ENCODE measurements at regions not wholly inside any gene's neighbourhood (a gene's known extent, or its start where the extent isn't known, plus 50 kb on each side); places are given as distances from the start of the nearest gene placed in this dataset.
"Not testable (repeated sequence)": the region's sequence is repeated elsewhere in the genome, so short reads cannot be mapped to it uniquely, and the experiment has no call there.

DNA sequence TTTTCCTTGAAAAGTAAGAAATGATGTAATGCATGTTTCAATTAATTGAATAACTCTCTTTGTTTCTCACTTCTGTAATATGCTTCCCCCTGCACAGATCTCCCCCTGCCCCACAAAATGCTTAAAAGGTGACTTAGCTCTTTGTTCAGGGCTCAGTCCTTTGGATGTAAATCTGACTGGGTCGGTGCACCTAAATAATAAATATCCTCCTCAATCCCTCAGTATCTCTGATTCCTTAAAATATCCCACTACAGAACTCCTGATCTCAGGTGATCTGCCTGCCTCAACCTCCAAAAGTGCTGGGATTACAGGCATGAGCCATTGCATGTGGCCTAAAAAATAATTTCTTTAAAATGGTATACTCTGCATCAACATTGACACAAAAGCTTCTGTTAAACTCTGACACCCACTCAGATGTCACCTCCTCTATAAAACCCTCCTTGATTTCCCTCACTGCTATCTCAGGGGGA lies 107.0 kb downstream of the ZNF429 start:
- Histone ChIP-seq H3K27ac (ENCODE audit: low read length) (no peak overlapping the region), H3K9me3 (ENCODE audit: insufficient read depth, low read depth, low read length) (no peaks in the 10 kb centered on the region), H3K4me1 (ENCODE audit: insufficient read depth, low read length) (no peaks in the 10 kb centered on the region; the same call in 1 of the 2 replicates)

DNA sequence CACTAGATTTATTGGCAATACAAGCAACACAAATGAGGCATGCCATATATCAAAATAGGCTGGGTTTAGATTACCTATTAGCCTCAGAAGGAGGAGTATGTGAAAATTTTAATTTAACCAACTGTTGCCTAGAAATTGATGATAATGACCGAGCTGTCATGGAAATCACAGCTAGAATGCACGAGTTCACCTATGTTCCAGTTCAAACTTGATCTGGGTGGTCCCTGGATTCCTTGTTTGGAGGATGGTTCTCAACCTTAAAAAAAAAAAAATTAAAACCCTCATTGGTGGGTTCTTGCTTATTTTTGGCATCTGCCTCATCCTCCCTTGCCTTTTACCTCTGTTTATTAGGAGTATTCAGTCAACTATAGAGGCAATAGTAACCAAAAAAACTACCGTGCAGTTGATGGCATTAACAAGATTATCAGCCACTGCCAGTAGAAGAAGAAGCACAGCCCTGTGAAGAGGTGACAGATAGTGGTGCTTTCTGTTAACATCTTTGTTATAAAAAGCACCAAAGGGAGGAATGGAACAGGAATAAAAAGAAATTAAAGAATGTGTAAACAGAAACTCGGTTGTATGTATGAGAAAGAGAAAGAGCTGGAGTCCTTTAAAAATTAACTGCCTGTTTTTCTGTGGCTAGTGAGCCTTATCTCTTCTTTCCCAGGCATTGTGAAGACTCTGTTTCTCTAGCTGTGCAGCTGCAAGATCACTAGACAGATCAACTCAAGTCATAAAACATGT lies 106.4 kb downstream of the ZNF429 start:
- H3K27ac ChIP-seq (ENCODE audit: low read length) = no peak overlapping the region
- no peak overlapping the region for H3K4me3 ChIP-seq (ENCODE audit: low read length)
- no peak overlapping the region for H3K9ac ChIP-seq (ENCODE audit: low read depth, low read length)
- H3K27me3 ChIP-seq (ENCODE audit: insufficient read depth, low read length) = no peaks in the 10 kb centered on the region
- H3K4me1 ChIP-seq (ENCODE audit: insufficient read depth, low read length) = no peaks in the 10 kb centered on the region; the same call in 1 of the 2 replicates
- H3K36me3 ChIP-seq (ENCODE audit: insufficient read depth, low read depth, low read length) = no peaks in the 10 kb centered on the region
- no peaks in the 10 kb centered on the region for H3K9me3 ChIP-seq (ENCODE audit: insufficient read depth, low read depth, low read length)

More for the DNA sequence above, 107.0 kb downstream of the ZNF429 start:
- no peak overlapping the region for H3K4me3 ChIP-seq (ENCODE audit: low read length)
- H3K9ac ChIP-seq (ENCODE audit: low read depth, low read length) = no peak overlapping the region
- H3K36me3 ChIP-seq (ENCODE audit: insufficient read depth, low read depth, low read length) = no peaks in the 10 kb centered on the region
- no peaks in the 10 kb centered on the region for H3K27me3 ChIP-seq (ENCODE audit: insufficient read depth, low read length)

DNA sequence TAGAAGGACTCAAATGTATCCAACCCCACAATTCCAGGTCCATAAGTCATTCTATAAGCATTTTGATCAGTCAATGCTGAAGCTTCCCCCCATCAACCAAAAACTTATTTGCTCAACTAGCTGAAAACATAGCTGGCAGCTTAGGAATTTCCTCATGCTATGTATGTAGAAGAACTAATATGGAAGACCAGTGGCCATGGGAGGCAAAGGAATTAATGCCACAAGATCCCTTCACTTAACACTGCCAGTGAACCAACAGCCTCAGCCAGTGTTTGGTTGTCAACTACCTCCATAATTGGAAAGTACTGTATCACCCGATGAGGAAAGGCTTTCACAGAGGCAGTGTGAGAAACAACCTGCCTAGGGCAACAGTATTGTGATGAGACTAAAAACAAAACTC lies 105.4 kb downstream of the ZNF429 start:
- H3K27me3 ChIP-seq (ENCODE audit: insufficient read depth, low read length) = peaks cover 3% of the 10 kb centered on the region; the same call in 1 of the 2 replicates
- H3K9me3 ChIP-seq (ENCODE audit: insufficient read depth, low read depth, low read length) = no peaks in the 10 kb centered on the region
- no peak overlapping the region for H3K9ac ChIP-seq (ENCODE audit: low read depth, low read length)
- no peak overlapping the region for H3K4me3 ChIP-seq (ENCODE audit: low read length)
- H3K4me1 ChIP-seq (ENCODE audit: insufficient read depth, low read length) = no peaks in the 10 kb centered on the region; the same call in 1 of the 2 replicates
- no peaks in the 10 kb centered on the region for H3K36me3 ChIP-seq (ENCODE audit: insufficient read depth, low read depth, low read length)
- H3K27ac ChIP-seq (ENCODE audit: low read length) = no peak overlapping the region

DNA sequence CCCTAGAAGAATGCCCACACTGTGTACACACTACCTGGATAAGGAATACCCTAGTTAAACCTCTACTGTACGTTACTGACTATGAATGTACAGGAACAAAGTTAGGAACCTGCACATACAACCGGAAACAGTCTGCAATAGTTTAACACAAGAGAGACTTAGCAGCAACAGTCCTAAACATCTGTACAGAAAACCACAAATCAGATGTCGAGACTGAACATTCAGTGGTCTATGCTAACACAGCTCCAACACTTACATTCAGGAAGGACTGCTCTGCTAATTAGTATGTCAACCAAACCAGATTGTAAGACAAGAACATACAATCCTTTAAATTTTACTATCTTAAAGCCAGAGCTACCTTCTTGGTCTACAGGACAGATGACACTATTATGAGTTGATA lies 104.9 kb downstream of the ZNF429 start:
- Histone ChIP-seq H3K9me3 (ENCODE audit: insufficient read depth, low read depth, low read length) (no peaks in the 10 kb centered on the region), H3K4me3 (ENCODE audit: low read length) (no peak overlapping the region), H3K9ac (ENCODE audit: low read depth, low read length) (no peak overlapping the region), H3K27me3 (ENCODE audit: insufficient read depth, low read length) (peaks cover 6% of the 10 kb centered on the region; the same call in 1 of the 2 replicates), H3K4me1 (ENCODE audit: insufficient read depth, low read length) (no peaks in the 10 kb centered on the region; the same call in 1 of the 2 replicates), H3K36me3 (ENCODE audit: insufficient read depth, low read depth, low read length) (no peaks in the 10 kb centered on the region), H3K27ac (ENCODE audit: low read length) (no peak overlapping the region)

DNA sequence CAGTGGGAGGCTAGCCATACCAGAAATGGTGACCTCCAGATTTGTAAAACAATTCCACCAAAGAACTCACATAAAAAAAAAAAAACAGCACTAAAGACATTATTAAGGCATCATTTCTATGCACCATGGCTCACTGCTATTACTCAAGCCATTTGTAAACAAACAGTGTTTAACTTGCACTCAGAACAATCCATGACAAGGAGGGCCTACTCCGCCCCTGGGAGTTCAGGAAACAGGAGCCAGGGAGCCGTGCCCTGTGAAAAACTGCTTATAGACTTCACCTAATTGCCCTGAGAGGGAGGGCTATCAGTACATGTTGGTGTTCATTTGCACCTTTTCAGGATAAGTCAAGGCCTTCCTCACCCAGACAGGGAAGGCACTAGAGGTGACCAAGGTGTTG lies 103.2 kb downstream of the ZNF429 start:
- H3K4me1 ChIP-seq (ENCODE audit: insufficient read depth, low read length) = peaks cover 14% of the 10 kb centered on the region
- no peak overlapping the region for H3K4me3 ChIP-seq (ENCODE audit: low read length)
- H3K27me3 ChIP-seq (ENCODE audit: insufficient read depth, low read length) = peaks cover 13% of the 10 kb centered on the region; the same call in 1 of the 2 replicates
- no peak overlapping the region for H3K27ac ChIP-seq (ENCODE audit: low read length)
- no peaks in the 10 kb centered on the region for H3K9me3 ChIP-seq (ENCODE audit: insufficient read depth, low read depth, low read length)
- H3K9ac ChIP-seq (ENCODE audit: low read depth, low read length) = no peak overlapping the region
- H3K36me3 ChIP-seq (ENCODE audit: insufficient read depth, low read depth, low read length) = no peaks in the 10 kb centered on the region

DNA sequence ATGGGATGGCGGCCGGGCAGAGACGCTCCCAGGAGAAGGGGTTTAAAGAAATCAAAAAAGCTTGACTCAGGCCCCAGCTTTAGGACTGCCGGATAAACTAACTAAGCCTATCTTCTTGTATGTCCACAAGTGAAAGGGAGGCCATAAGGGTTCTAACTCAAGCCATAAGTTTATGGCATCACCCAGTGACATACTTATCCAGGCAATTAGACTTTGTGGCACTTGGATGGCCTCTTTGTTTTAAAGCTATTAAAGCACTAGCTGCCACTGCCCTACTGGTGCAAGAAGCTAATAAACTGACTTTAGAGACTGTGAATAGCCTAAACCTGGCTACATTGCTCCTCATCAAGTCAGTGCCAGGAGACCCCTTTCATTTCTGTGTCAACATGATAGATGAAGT lies 102.0 kb downstream of the ZNF429 start:
- H3K4me3 ChIP-seq (ENCODE audit: low read length) = no peak overlapping the region

DNA sequence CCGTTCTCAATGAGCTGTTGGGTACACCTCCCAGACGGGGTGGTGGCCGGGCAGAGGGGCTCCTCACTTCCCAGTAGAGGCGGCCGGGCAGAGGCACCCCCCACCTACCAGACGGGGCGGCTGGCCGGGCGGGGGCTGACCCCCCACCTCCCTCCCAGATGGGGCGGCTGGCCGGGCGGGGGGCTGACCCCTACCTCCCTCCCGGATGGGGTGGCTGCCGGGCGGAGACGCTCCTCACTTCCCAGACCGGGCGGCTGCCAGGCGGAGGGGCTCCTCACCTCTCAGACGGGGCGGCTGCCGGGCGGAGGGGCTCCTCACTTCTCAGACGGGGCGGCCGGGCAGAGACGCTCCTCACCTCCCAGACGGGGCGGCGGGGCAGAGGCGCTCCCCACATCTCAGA lies 101.6 kb downstream of the ZNF429 start:
- not testable (repeated sequence) for H3K9ac ChIP-seq (ENCODE audit: low read depth, low read length); H3K9me3 ChIP-seq (ENCODE audit: insufficient read depth, low read depth, low read length); H3K27ac ChIP-seq (ENCODE audit: low read length); H3K4me3 ChIP-seq (ENCODE audit: low read length); H3K36me3 ChIP-seq (ENCODE audit: insufficient read depth, low read depth, low read length)
- Histone ChIP-seq H3K4me1 (ENCODE audit: insufficient read depth, low read length) (peaks cover 17% of the 10 kb centered on the region), H3K27me3 (ENCODE audit: insufficient read depth, low read length) (peaks cover 17% of the 10 kb centered on the region; the same call in 1 of the 2 replicates)

More for the DNA sequence above, 102.0 kb downstream of the ZNF429 start:
- Histone ChIP-seq H3K9ac (ENCODE audit: low read depth, low read length) (no peak overlapping the region), H3K27ac (ENCODE audit: low read length) (no peak overlapping the region), H3K4me1 (ENCODE audit: insufficient read depth, low read length) (peaks cover 17% of the 10 kb centered on the region), H3K9me3 (ENCODE audit: insufficient read depth, low read depth, low read length) (no peaks in the 10 kb centered on the region), H3K27me3 (ENCODE audit: insufficient read depth, low read length) (peaks cover 17% of the 10 kb centered on the region; the same call in 1 of the 2 replicates), H3K36me3 (ENCODE audit: insufficient read depth, low read depth, low read length) (no peaks in the 10 kb centered on the region)

DNA sequence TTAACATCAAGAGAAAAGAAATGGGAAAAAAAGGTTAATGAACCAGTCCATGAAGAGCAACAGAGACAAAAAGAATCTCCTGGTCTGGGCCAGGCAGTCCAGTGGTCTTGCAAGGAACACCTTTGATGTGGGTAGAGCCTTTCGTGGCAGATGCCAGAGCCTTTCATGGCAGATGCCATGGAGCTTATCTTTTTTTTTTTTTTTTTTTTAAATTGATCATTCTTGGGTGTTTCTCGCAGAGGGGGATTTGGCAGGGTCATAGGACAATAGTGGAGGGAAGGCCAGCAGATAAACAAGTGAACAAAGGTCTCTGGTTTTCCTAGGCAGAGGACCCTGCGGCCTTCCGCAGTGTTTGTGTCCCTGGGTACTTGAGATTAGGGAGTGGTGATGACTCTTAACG lies 100.9 kb downstream of the ZNF429 start:
- Histone ChIP-seq H3K4me1 (ENCODE audit: insufficient read depth, low read length) (peaks cover 18% of the 10 kb centered on the region), H3K27me3 (ENCODE audit: insufficient read depth, low read length) (peaks cover 17% of the 10 kb centered on the region; the same call in 1 of the 2 replicates)
- not testable (repeated sequence) for H3K9ac ChIP-seq (ENCODE audit: low read depth, low read length); H3K4me3 ChIP-seq (ENCODE audit: low read length); H3K9me3 ChIP-seq (ENCODE audit: insufficient read depth, low read depth, low read length); H3K27ac ChIP-seq (ENCODE audit: low read length); H3K36me3 ChIP-seq (ENCODE audit: insufficient read depth, low read depth, low read length)

DNA sequence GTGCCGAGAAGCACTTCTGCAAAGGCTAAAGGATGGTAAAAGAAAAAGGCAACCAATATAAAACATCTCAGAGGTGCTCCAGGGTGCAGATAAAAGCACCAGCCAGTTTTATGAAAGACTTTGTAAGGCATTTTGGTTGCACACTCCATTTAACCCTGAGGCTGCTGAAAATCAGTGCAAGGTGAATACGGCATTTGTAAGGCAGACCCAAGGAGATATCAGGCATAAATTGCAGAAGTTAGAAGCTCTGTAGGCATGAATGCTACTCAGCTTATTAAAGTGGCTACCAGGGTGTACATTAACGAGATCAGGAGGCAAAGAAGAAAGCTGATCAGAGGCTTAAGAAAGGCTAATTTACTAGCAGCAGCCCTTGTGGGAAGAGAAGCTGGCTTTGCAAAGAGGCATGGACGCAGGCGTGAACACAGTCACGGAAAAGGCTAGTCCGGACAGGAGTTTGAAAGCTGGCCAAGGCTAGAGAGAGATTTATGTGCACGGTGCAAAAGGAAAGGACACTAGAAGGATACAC lies 99.6 kb downstream of the ZNF429 start:
- H3K27ac ChIP-seq (ENCODE audit: low read length) = no peak overlapping the region
- H3K36me3 ChIP-seq (ENCODE audit: insufficient read depth, low read depth, low read length) = no peaks in the 10 kb centered on the region
- no peaks in the 10 kb centered on the region for H3K9me3 ChIP-seq (ENCODE audit: insufficient read depth, low read depth, low read length)
- H3K4me3 ChIP-seq (ENCODE audit: low read length) = peak overlapping the region; percentile 55
- H3K4me1 ChIP-seq (ENCODE audit: insufficient read depth, low read length) = peaks cover 30% of the 10 kb centered on the region
- H3K9ac ChIP-seq (ENCODE audit: low read depth, low read length) = peak overlapping the region; percentile 40; the same call in 1 of the 2 replicates
- peaks cover 17% of the 10 kb centered on the region; the same call in 1 of the 2 replicates for H3K27me3 ChIP-seq (ENCODE audit: insufficient read depth, low read length)

Data from iPS-20b (cell line).